GM20000 (cell line): ENCODE measurements at regions not wholly inside any gene's neighbourhood (a gene's known extent, or its start where the extent isn't known, plus 50 kb on each side); places are given as distances from the start of the nearest gene placed in this dataset.

ENCODE experiments used
- DNase-seq: peaks from one replicate; pipeline ENCODE4 v3.0.0; 2012; ENCODE audit warnings: low spot score
- CTCF ChIP-seq: IDR thresholded peaks from 2 replicates; pipeline ENCODE4 v1.5.1; 2012; ENCODE audit warnings: mild to moderate bottlenecking, control low read depth; ENCODE audit errors: extremely low read depth, missing control alignments

- DNase-seq, result no peak
- TF ChIP-seq CTCF, result no peak
These were observed 197.4 kb upstream of the ELL2 start for GRCh38 chr5:96159043-96159442.

GRCh38 chr5:96157841-96158291, 196.2 kb upstream of the ELL2 start:
- no peak for TF ChIP-seq CTCF
- no peak for DNase-seq

- no peak for DNase-seq
- TF ChIP-seq CTCF, result no peak
These were observed 195.6 kb upstream of the ELL2 start for GRCh38 chr5:96157077-96157780.

- DNase-seq, result no peak
These were observed 193.5 kb upstream of the ELL2 start for GRCh38 chr5:96155147-96155546.

GRCh38 chr5:96151891-96152290, 190.2 kb upstream of the ELL2 start:
- no peak for DNase-seq
- TF ChIP-seq CTCF, result no peak

More at GRCh38 chr5:96155147-96155546, 193.5 kb upstream of the ELL2 start:
- TF ChIP-seq CTCF, result no peak

- no peak for TF ChIP-seq CTCF
- no peak for DNase-seq
These were observed 188.4 kb upstream of the ELL2 start for GRCh38 chr5:96150007-96150406.

GRCh38 chr5:96149546-96149945, 187.9 kb upstream of the ELL2 start:
- DNase-seq, result no peak
- TF ChIP-seq CTCF, result no peak
